Motor neuron (in vitro differentiated cells): ENCODE measurements at regions not wholly inside any gene's neighbourhood (a gene's known extent, or its start where the extent isn't known, plus 50 kb on each side); places are given as distances from the start of the nearest gene placed in this dataset.
A peak's percentile ranks its signal among the peaks of the same experiment; 100 is the strongest.
"Not testable (repeated sequence)": the region's sequence is repeated elsewhere in the genome, so short reads cannot be mapped to it uniquely, and the experiment has no call there.

Source experiments
- ATAC-seq, 8 experiments: fragments of 200-7000 bp; cut with Tn5 transposase; replicated peaks in 6 of 8; 2 replicates each; pipeline ENCODE4 v1.8.0; 2021; ENCODE audit warnings: mild to moderate bottlenecking in 8 of 8, moderate library complexity in 8 of 8
- H3K27ac ChIP-seq, 2 donors: fragments of 250-450 bp; sonication (Bioruptor Pico); 2 replicates each; pipeline ENCODE4 v1.9.0; 2021; ENCODE audit warnings: antibody characterized with exemption in 2 of 2, mild to moderate bottlenecking in 2 of 2, moderate library complexity in 1 of 2
- H3K4me1 ChIP-seq, 2 donors: fragments of 250-450 bp; sonication (Bioruptor Pico); replicated peaks in 1 of 2; 2 replicates each; pipeline ENCODE4 v1.6.1; 2021; ENCODE audit warnings: antibody characterized with exemption in 2 of 2, mild to moderate bottlenecking in 2 of 2, moderate library complexity in 1 of 2
- H3K4me3 ChIP-seq, 5 donors: fragments of 250-450 bp; sonication (Bioruptor Pico); 2 replicates each; pipeline ENCODE4 v1.9.0; 2021; ENCODE audit warnings: antibody characterized with exemption in 5 of 5, mild to moderate bottlenecking in 5 of 5, moderate library complexity in 4 of 5
- WGBS, 10 experiments: fragments of 450-650 bp; shearing (Covaris generic); methylation state at CpG; one replicate each; pipeline ENCODE4 v1.0.0; 2022; 5-methylcytosine and 5-hydroxymethylcytosine counted together
- in situ Hi-C, 9 experiments: fragments of 400-800 bp; cut with MboI; loops; one replicate each; pipeline ENCODE4 v1.15.0; 2021; ENCODE audit warnings: low sequenced_read_pairs in 9 of 9, low pct_unique_long_range_greater_than_20kb in 2 of 9; ENCODE audit not compliant: unreplicated experiment in 9 of 9

GRCh38 chr2:7432436-7432835 is 515.2 kb downstream of the RNF144A start:
- peaks cover 0 to 5% of the 10 kb centered on the region in 2 donors for H3K4me1 ChIP-seq
- ATAC-seq = no peak
- H3K4me3 ChIP-seq = no peak overlapping the region
- H3K27ac ChIP-seq = no peak overlapping the region
- WGBS, 10 experiments = 64 to 100% (median 100%) methylated on average over 1 to 4 of the region's 4 CpGs; no CpG with 5 or more reads in 3 of the 10 experiments
- in situ Hi-C loops = loop anchor here in 4 of 9 experiments (25.0 kb wide), 1 partner anchor 1255 kb away; the partner anchor contains the start of gene ID2 (in 4 of the 4)

DNA sequence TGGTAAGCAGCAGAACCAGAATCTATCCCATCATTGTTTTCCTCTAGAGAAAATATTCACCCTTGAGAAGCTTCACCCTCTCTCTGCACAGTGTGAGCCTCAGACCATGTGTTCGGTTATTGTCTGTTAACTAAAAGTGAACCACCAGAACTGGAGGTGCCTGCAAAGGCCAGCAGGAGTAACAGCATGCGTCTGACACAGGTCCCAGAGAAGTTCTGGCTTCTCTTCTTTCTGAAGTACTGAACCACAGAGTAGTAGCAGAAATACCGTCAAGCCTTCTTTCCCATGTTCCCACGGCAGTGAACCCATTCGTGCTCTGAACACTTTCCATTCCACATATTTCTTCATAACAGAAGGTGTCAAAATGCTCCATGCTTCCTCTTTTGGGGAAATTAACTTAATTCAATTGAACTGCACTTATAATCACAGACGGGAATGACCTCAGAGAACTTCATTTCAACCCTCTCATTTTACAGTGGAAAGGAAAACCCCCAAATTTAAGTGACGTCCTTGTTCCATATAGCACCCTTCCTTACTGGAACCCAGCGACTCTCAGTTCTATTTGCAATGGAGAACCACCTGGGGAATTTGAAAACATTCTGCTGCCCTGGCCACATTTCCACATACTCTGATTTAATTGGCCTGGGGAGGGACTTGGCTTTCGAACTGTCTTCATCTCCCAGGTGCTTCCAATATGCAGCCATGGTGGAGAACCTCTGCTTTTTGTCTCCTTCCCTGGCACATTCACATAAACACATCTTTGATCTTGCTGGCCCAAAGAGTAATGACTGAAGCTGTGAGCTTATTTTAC is 519.1 kb downstream of the RNF144A start:
- H3K27ac ChIP-seq = no peak overlapping the region
- no peaks in the 10 kb centered on the region for H3K4me1 ChIP-seq
- no peak for ATAC-seq
- in situ Hi-C loops = loop anchor here in 4 of 9 experiments (25.0 kb wide), 1 partner anchor 1251 kb away; the partner anchor contains the start of gene ID2 (in 4 of the 4)
- no peak overlapping the region for H3K4me3 ChIP-seq
- WGBS, 10 experiments = 11 to 100% (median 84%) methylated on average over 1 to 9 of the region's 9 CpGs; no CpG with 5 or more reads in 1 of the 10 experiments

DNA sequence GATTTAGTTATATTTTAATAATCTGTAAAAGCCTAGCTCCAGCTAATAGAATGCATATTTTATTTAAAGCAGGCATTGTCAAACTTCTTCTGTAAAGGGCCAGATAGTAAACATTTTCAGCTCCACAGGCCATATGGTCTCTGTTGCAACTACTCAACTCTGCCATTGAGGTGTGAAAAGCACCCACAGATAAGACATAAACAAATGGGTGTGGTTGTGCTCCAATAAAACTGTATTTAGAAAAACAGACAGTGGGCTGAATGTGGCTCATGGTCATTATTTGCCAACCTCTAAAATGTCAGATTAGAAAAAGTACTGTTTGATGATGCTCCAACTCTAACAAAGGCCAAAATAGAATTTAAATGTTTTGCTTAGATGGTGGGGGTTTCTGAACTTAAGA is 519.9 kb downstream of the RNF144A start:
- H3K4me1 ChIP-seq = no peaks in the 10 kb centered on the region
- in situ Hi-C loops = loop anchor here in 4 of 9 experiments (25.0 kb wide), 1 partner anchor 1250 kb away; the partner anchor contains the start of gene ID2 (in 4 of the 4)
- no peak overlapping the region for H3K27ac ChIP-seq
- no peak overlapping the region for H3K4me3 ChIP-seq
- no peak for ATAC-seq

- in situ Hi-C loops = loop anchor here in 4 of 9 experiments (25.0 kb wide), 1 partner anchor 1249 kb away; the partner anchor contains the start of gene ID2 (in 4 of the 4)
- WGBS, 10 experiments = 43 to 98% (median 89%) methylated on average over 4 to 8 of the region's 9 CpGs
- no peak for ATAC-seq
Observed at GRCh38 chr2:7437716-7438632, 520.8 kb downstream of the RNF144A start.

GRCh38 chr2:7438855-7439254 is 521.6 kb downstream of the RNF144A start:
- in situ Hi-C loops = loop anchor here in 4 of 9 experiments (25.0 kb wide), 1 partner anchor 1248 kb away; the partner anchor contains the start of gene ID2 (in 4 of the 4)
- 11 to 100% (median 78%) methylated on average over 1 of the region's 1 CpG; no CpG with 5 or more reads in 1 of the 10 experiments for WGBS, 10 experiments
- ATAC-seq = no peak

More at GRCh38 chr2:7437716-7438632, 520.8 kb downstream of the RNF144A start:
- no peak overlapping the region for H3K27ac ChIP-seq
- no peak overlapping the region for H3K4me3 ChIP-seq
- no peaks in the 10 kb centered on the region for H3K4me1 ChIP-seq

DNA sequence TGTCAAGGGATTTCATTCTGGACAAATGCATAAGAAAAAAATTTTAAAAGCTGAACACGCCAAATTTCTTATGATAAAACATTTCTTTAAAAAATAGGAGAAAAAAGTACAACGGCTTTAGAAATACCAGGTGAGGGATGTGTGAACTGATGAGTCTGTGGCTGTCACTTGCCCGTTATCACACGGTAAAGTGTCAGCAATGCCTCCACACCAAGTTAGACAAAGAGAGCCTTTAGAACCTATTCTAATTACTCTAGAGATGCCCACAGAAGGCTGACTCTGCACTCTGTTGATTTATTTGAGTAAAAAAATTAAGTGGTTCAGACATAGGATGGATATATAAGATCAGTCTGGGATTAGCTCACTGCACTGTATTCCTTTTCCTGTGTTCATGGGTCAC is 523.8 kb downstream of the RNF144A start:
- no peak overlapping the region for H3K27ac ChIP-seq
- no peaks in the 10 kb centered on the region for H3K4me1 ChIP-seq
- ATAC-seq = no peak
- in situ Hi-C loops = loop anchor here in 4 of 9 experiments (25.0 kb wide), 1 partner anchor 1246 kb away; the partner anchor contains the start of gene ID2 (in 4 of the 4)
- 56 to 95% (median 83%) methylated on average over 1 to 4 of the region's 4 CpGs; no CpG with 5 or more reads in 1 of the 10 experiments for WGBS, 10 experiments
- H3K4me3 ChIP-seq = no peak overlapping the region

More at GRCh38 chr2:7438855-7439254, 521.6 kb downstream of the RNF144A start:
- H3K4me3 ChIP-seq = no peak overlapping the region
- H3K27ac ChIP-seq = no peak overlapping the region
- H3K4me1 ChIP-seq = no peaks in the 10 kb centered on the region

- in situ Hi-C loops = loop anchor here in 4 of 9 experiments (25.0 kb wide), 1 partner anchor 1245 kb away; the partner anchor contains the start of gene ID2 (in 4 of the 4)
- 0 to 100% (median 57%) methylated on average over 1 to 2 of the region's 3 CpGs; no CpG with 5 or more reads in 3 of the 10 experiments for WGBS, 10 experiments
- ATAC-seq, H3K4me3 ChIP-seq, H3K4me1 ChIP-seq, H3K27ac ChIP-seq: not testable (repeated sequence)
Observed at GRCh38 chr2:7441841-7442240, 524.6 kb downstream of the RNF144A start.

- H3K4me3 ChIP-seq = no peak overlapping the region
- WGBS, 10 experiments = 55 to 100% (median 86%) methylated on average over 1 to 4 of the region's 4 CpGs; no CpG with 5 or more reads in 1 of the 10 experiments
- H3K27ac ChIP-seq = no peak overlapping the region
- no peaks in the 10 kb centered on the region for H3K4me1 ChIP-seq
- in situ Hi-C loops = loop anchor here in 4 of 9 experiments (25.0 kb wide), 1 partner anchor 1243 kb away; the partner anchor contains the start of gene ID2 (in 4 of the 4)
- ATAC-seq = no peak
Observed at GRCh38 chr2:7444626-7445025, 527.4 kb downstream of the RNF144A start.

DNA sequence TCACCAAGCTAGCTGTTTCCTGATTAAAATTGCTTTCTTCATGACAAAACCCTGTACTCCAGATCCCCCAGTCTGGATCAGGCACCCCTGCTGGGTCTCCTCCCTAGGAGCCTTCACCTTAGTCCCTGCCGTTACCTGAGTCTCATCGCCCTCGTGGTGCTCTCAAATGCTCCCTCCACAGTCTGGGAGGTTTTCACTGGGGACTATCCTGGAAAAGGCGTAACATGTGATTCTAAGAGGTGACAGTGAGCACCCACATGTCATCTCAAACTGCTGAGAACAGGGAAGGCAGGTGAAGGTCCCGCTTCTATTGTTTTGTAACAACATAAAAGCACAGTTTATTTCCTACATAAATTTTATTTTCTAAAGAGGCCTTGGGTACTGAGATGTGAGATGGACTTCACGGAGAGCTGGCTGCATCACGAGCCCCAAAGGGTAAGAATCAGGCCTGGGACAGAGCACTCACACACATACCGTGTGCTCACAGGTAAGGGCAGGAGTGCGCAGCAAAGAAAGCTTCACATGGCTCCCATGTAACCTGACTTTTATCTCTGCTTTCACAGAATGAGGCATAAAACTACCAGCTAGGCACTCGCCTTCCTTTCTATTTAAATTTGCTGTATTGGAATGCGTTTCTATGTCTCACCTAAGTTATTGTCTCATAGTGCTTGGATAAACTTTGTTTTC is 531.5 kb downstream of the RNF144A start:
- 7 to 100% (median 82%) methylated on average over 2 to 8 of the region's 11 CpGs for WGBS, 10 experiments
- Histone ChIP-seq H3K4me3 (no peak overlapping the region), H3K4me1 (peaks cover 11% of the 10 kb centered on the region in 2 donors), H3K27ac (no peak overlapping the region)
- in situ Hi-C loops = loop anchor here in 4 of 9 experiments (25.0 kb wide), 1 partner anchor 1239 kb away; the partner anchor contains the start of gene ID2 (in 4 of the 4)
- ATAC-seq = no peak

- peaks cover 11% of the 10 kb centered on the region in 2 donors for H3K4me1 ChIP-seq
- H3K4me3 ChIP-seq = no peak overlapping the region
- in situ Hi-C loops = loop anchor here in 4 of 9 experiments (25.0 kb wide), 1 partner anchor 1238 kb away; the partner anchor contains the start of gene ID2 (in 4 of the 4)
- no peak overlapping the region for H3K27ac ChIP-seq
- ATAC-seq = no peak
Observed at GRCh38 chr2:7449298-7449697, 532.1 kb downstream of the RNF144A start.

DNA sequence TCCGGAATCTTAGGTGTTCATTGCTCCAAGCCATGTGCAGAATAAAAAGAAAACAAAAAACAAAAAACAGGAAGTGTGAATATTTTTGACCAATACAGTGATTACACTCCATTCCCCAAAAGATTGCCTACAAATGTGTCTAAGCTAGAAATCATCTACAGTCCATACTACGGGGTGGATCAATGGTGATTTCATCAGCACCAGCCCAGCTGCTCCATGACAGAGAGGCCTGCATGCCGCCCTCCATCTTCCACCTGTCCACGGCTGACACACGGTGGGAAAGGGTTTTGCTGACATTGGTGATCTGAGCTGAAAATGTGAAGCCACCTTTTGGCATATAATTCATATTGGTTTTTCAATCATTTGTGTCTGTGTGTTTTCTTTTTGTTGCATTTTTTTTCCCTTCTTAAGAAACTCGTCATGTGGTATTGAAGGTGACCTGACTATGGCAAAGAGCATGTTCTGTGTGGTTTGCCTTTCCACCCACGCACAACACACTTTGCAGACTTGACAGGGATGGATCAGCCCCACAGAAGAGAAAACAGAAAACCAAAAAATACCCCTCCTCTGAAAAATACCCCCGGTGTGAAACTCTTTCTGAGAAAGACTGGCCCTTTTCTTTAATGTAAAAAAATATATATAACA is 533.1 kb downstream of the RNF144A start:
- Histone ChIP-seq H3K4me1 (peaks cover 11% of the 10 kb centered on the region in 2 donors), H3K27ac (peak overlapping the region; percentile 4 to 37), H3K4me3 (no peak overlapping the region)
- WGBS, 10 experiments = 44 to 100% (median 65%) methylated on average over 1 to 7 of the region's 8 CpGs
- ATAC-seq = peak in 5 of 8 experiments; percentile 56 to 89 (median 66)
- in situ Hi-C loops = no loop called here
